Mesenchymal stem cell (in vitro differentiated cells and primary cell): ENCODE measurements at regions not wholly inside any gene's neighbourhood (a gene's known extent, or its start where the extent isn't known, plus 50 kb on each side); places are given as distances from the start of the nearest gene placed in this dataset.
A peak's percentile ranks its signal among the peaks of the same experiment; 100 is the strongest.

Experiments
- DNase-seq: peaks from one replicate; pipeline ENCODE4 v3.0.0-alpha.2; 2013
- H2AFZ ChIP-seq: one replicate; pipeline ENCODE4 v1.6.1; 2013; ENCODE audit warnings: low read depth, mild to moderate bottlenecking, control low read depth, inconsistent platforms, low read length, moderate library complexity
- H2AK5ac ChIP-seq: 2 replicates; pipeline ENCODE4 v1.6.1; 2013; ENCODE audit warnings: low read length, moderate library complexity, mild to moderate bottlenecking, inconsistent platforms; ENCODE audit not compliant: severe bottlenecking
- H2BK120ac ChIP-seq: one replicate; pipeline ENCODE4 v1.6.1; 2013; ENCODE audit warnings: low read depth, mild to moderate bottlenecking, inconsistent platforms, low read length, moderate library complexity
- H2BK12ac ChIP-seq, 2 experiments: one replicate each; pipeline ENCODE4 v1.6.1; 2013; ENCODE audit warnings: inconsistent platforms in 2 of 2, low read length in 2 of 2, mild to moderate bottlenecking in 2 of 2, moderate library complexity in 2 of 2, control low read depth in 1 of 2
- H2BK15ac ChIP-seq: one replicate; pipeline ENCODE4 v1.6.1; 2013; ENCODE audit warnings: mild to moderate bottlenecking, low read depth, inconsistent platforms; ENCODE audit not compliant: poor library complexity, severe bottlenecking
- H2BK5ac ChIP-seq: 2 replicates; pipeline ENCODE4 v1.6.1; 2013; ENCODE audit warnings: low read depth, mild to moderate bottlenecking, low read length, control low read depth, inconsistent platforms; ENCODE audit not compliant: poor library complexity, severe bottlenecking
- H3K14ac ChIP-seq, 2 experiments: one replicate each; pipeline ENCODE4 v1.6.1; 2013; ENCODE audit warnings: inconsistent platforms in 2 of 2, low read length in 2 of 2, control low read depth in 1 of 2, mild to moderate bottlenecking in 1 of 2, moderate library complexity in 1 of 2
- H3K18ac ChIP-seq, 2 experiments: one replicate each; pipeline ENCODE4 v1.6.1; 2013; ENCODE audit warnings: inconsistent platforms in 2 of 2, low read length in 2 of 2, control low read depth in 1 of 2, low read depth in 1 of 2, mild to moderate bottlenecking in 1 of 2
- H3K23ac ChIP-seq, 2 experiments: one replicate each; pipeline ENCODE4 v1.6.1; 2013; ENCODE audit warnings: inconsistent platforms in 2 of 2, low read length in 2 of 2, mild to moderate bottlenecking in 2 of 2, moderate library complexity in 2 of 2, control low read depth in 1 of 2
- H3K27ac ChIP-seq: 2 replicates; pipeline ENCODE4 v1.5.1; 2013; ENCODE audit warnings: mild to moderate bottlenecking, moderate library complexity, low read length, control low read depth, inconsistent platforms; ENCODE audit not compliant: poor library complexity, severe bottlenecking
- H3K27me3 ChIP-seq, 2 experiments: 2 replicates each; pipeline versions ENCODE4 v1.6.1 to v1.7.0; 2013; ENCODE audit warnings: low read length in 2 of 2, mild to moderate bottlenecking in 2 of 2, moderate library complexity in 2 of 2, control low read depth in 1 of 2, inconsistent platforms in 1 of 2; ENCODE audit not compliant: control insufficient read depth in 1 of 2, insufficient read depth in 1 of 2
- H3K36me3 ChIP-seq, 2 experiments: 2 replicates each; pipeline versions ENCODE4 v1.6.1 to v1.7.0; 2013; ENCODE audit warnings: low read length in 2 of 2, control low read depth in 1 of 2, inconsistent platforms in 1 of 2, low read depth in 1 of 2, mild to moderate bottlenecking in 1 of 2; ENCODE audit not compliant: insufficient read depth in 2 of 2, control insufficient read depth in 1 of 2
- H3K4ac ChIP-seq, 2 experiments: one replicate each; pipeline ENCODE4 v1.6.1; 2013; ENCODE audit warnings: inconsistent platforms in 2 of 2, low read length in 2 of 2, mild to moderate bottlenecking in 2 of 2, moderate library complexity in 2 of 2, control low read depth in 1 of 2, low read depth in 1 of 2
- H3K4me1 ChIP-seq: 2 replicates; pipeline ENCODE4 v1.6.1; 2013; ENCODE audit warnings: low read depth, low read length, control low read depth; ENCODE audit not compliant: control insufficient read depth, insufficient read depth
- H3K4me2 ChIP-seq: 2 replicates; pipeline ENCODE4 v1.6.1; 2013; ENCODE audit warnings: low read length, mild to moderate bottlenecking, inconsistent platforms; ENCODE audit not compliant: poor library complexity, severe bottlenecking
- H3K4me3 ChIP-seq, 2 experiments: 2 replicates each; pipeline versions ENCODE4 v1.5.1 to v1.7.0; 2013; ENCODE audit warnings: low read length in 2 of 2, mild to moderate bottlenecking in 2 of 2, control low read depth in 1 of 2, low read depth in 1 of 2; ENCODE audit not compliant: insufficient read depth in 1 of 2
- H3K79me1 ChIP-seq: replicated peaks from 2 replicates; pipeline ENCODE4 v1.6.1; 2013; ENCODE audit warnings: mild to moderate bottlenecking, control low read depth, low read length, inconsistent platforms; ENCODE audit not compliant: poor library complexity, severe bottlenecking
- H3K9ac ChIP-seq: 2 replicates; pipeline ENCODE4 v1.7.0; 2013; ENCODE audit warnings: mild to moderate bottlenecking, low read length, moderate library complexity
- H3K9me3 ChIP-seq: 2 replicates; pipeline ENCODE4 v1.7.0; 2013; ENCODE audit warnings: mild to moderate bottlenecking, low read length; ENCODE audit not compliant: control insufficient read depth
- H4K8ac ChIP-seq: one replicate; pipeline ENCODE4 v1.6.1; 2013; ENCODE audit warnings: inconsistent platforms, mild to moderate bottlenecking, low read length, moderate library complexity
- H4K91ac ChIP-seq: one replicate; pipeline ENCODE4 v1.6.1; 2013; ENCODE audit warnings: mild to moderate bottlenecking, low read length, inconsistent platforms
- WGBS: methylation state at CpG from one replicate; pipeline ENCODE4 v1.1.7; 2013; ENCODE audit warnings: mixed read lengths; 5-methylcytosine and 5-hydroxymethylcytosine counted together

DNA sequence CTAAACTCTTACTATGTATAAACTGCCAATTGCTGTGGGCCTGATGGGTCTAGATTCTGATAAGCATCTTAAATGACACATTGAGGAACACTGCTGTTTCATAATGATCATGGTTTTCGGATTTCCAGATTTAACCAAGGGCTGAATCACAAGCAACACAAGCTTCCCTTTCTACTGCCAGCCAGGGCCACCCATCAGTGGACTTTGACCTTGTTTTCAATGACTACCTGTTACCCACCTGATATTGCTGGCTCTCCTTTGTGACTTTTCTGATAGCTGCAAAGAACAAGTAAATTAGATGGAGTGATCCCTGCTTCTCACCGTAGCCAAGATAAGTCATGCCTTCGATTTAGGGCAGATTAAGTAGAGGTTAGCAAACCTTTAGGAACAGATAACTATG is 259.0 kb downstream of the PAX3 start:
- H2BK15ac ChIP-seq = no peak overlapping the region
- no peak overlapping the region for H3K9ac ChIP-seq
- H3K4ac ChIP-seq = no peak overlapping the region
- no peaks in the 10 kb centered on the region for H3K4me1 ChIP-seq
- 95% methylated on average over 3 of the region's 3 CpGs for WGBS
- H3K9me3 ChIP-seq = no peaks in the 10 kb centered on the region
- no peak overlapping the region for H2AK5ac ChIP-seq
- no peak overlapping the region for H2AFZ ChIP-seq
- no peak overlapping the region for H3K18ac ChIP-seq
- peaks cover 0 to 48% of the 10 kb centered on the region in 2 experiments for H3K27me3 ChIP-seq
- no peak overlapping the region for H3K14ac ChIP-seq
- H3K79me1 ChIP-seq = no peaks in the 10 kb centered on the region
- H4K91ac ChIP-seq = no peak overlapping the region
- H2BK120ac ChIP-seq = no peak overlapping the region
- no peak overlapping the region for H2BK12ac ChIP-seq
- no peak overlapping the region for H3K23ac ChIP-seq
- no peak for DNase-seq
- no peak overlapping the region for H2BK5ac ChIP-seq
- H4K8ac ChIP-seq = no peak overlapping the region
- no peak overlapping the region for H3K4me2 ChIP-seq
- H3K36me3 ChIP-seq = no peaks in the 10 kb centered on the region
- no peak overlapping the region for H3K4me3 ChIP-seq
- no peak overlapping the region for H3K27ac ChIP-seq

DNA sequence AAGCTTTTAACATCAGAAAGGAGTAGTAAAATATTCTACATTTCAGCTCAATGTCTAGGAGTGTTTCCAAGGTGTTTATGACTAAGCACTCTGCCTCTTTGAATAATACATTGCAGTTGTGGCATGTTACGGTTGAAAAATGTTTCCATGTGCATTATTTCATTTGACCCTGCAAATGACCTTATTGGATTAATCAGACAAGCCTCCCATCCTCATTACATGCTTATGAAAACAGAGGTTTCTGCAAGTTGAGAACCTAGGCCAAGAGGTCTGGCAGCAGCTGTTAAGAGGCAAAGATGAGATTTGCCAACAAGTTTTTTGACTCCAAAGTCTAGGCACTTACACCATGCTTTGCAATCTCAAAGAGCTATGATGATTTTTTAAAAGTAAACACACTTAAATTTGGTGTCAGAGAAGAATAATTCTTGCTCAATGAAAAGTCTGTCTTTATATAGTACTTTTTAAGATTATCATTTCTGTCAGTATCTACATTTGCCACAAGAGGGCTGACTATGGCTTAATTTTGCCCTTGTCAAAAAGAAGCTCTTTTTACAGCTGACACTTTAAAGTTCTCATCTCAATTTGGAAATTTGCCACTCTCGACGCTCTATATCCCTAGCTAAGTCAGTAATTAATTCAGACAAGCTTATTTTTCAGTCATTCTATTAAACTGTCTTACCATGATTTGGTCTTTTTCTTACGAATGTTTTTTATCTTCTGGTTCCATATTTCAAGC is 260.6 kb downstream of the PAX3 start:
- Histone ChIP-seq H4K8ac (no peak overlapping the region), H3K4me1 (no peaks in the 10 kb centered on the region), H2BK12ac (no peak overlapping the region), H3K27me3 (peaks cover 0 to 38% of the 10 kb centered on the region in 2 experiments), H2BK15ac (no peak overlapping the region), H3K4ac (no peak overlapping the region), H3K9me3 (no peaks in the 10 kb centered on the region), H3K18ac (no peak overlapping the region), H2AFZ (no peak overlapping the region), H4K91ac (no peak overlapping the region), H3K27ac (no peak overlapping the region), H2BK120ac (no peak overlapping the region), H3K4me3 (no peak overlapping the region), H3K36me3 (no peaks in the 10 kb centered on the region), H3K79me1 (no peaks in the 10 kb centered on the region), H2BK5ac (no peak overlapping the region), H3K9ac (no peak overlapping the region), H2AK5ac (no peak overlapping the region), H3K4me2 (no peak overlapping the region), H3K14ac (no peak overlapping the region), H3K23ac (no peak overlapping the region)
- 40% methylated on average over 2 of the region's 4 CpGs for WGBS
- DNase-seq = peak; percentile 24

DNA sequence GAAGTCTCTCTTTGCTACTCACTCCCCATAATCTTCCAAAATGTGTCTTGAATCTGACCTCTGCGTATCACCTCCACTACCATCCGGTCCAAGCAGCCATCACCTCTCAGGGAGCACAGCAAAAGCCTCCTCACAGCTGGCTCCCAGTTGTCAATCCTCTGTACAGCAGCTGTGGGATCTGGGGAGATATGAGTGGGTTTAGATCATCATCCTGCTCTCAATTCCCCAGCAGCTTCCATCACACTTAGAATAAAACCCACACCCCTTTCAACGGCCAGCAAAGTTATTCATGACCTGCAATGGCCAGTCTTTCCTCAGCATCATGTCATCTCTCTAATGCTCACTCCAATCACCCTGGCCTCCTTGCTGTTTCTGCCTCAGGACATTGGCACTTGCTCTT is 261.6 kb downstream of the PAX3 start:
- no peak overlapping the region for H2AK5ac ChIP-seq
- no peak overlapping the region for H4K91ac ChIP-seq
- no peak overlapping the region for H3K9ac ChIP-seq
- DNase-seq = no peak
- H3K79me1 ChIP-seq = no peaks in the 10 kb centered on the region
- peaks cover 0 to 33% of the 10 kb centered on the region in 2 experiments for H3K27me3 ChIP-seq
- no peak overlapping the region for H3K4ac ChIP-seq
- H3K36me3 ChIP-seq = no peaks in the 10 kb centered on the region
- no peaks in the 10 kb centered on the region for H3K4me1 ChIP-seq
- H3K27ac ChIP-seq = no peak overlapping the region
- no peaks in the 10 kb centered on the region for H3K9me3 ChIP-seq
- H4K8ac ChIP-seq = no peak overlapping the region
- no peak overlapping the region for H3K4me3 ChIP-seq
- H2AFZ ChIP-seq = no peak overlapping the region
- H2BK5ac ChIP-seq = no peak overlapping the region
- H3K4me2 ChIP-seq = no peak overlapping the region
- H3K23ac ChIP-seq = no peak overlapping the region
- 89% methylated on average over 1 of the region's 3 CpGs for WGBS
- H2BK120ac ChIP-seq = no peak overlapping the region
- no peak overlapping the region for H2BK12ac ChIP-seq
- no peak overlapping the region for H2BK15ac ChIP-seq
- no peak overlapping the region for H3K18ac ChIP-seq
- H3K14ac ChIP-seq = no peak overlapping the region

DNA sequence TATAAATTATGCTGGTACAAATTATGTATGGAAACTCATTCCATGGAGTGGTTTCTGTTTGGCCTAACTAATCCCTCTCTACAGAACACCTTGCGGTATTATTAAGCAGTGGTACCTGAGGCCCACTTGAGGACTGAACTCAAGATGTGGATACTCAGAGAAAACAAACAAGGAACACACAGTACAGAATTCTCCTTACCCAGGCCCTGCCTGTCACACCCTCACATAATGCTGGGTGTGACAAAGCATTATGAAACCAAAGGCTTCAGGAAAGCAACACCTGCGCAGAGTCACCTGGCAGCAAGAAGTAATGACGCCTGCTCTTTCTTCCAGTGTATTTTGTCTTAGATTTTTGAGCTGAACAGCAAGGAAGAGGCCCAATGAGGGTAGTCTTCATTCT is 264.7 kb downstream of the PAX3 start:
- H3K36me3 ChIP-seq = no peaks in the 10 kb centered on the region
- H2BK5ac ChIP-seq = no peak overlapping the region
- WGBS = 95% methylated on average over 1 of the region's 3 CpGs
- no peak overlapping the region for H3K4me2 ChIP-seq
- no peak overlapping the region for H2AK5ac ChIP-seq
- H3K18ac ChIP-seq = no peak overlapping the region
- H3K4me3 ChIP-seq = no peak overlapping the region
- no peaks in the 10 kb centered on the region for H3K9me3 ChIP-seq
- no peak overlapping the region for H2AFZ ChIP-seq
- no peak overlapping the region for H3K4ac ChIP-seq
- H3K4me1 ChIP-seq = no peaks in the 10 kb centered on the region
- H4K91ac ChIP-seq = no peak overlapping the region
- no peak overlapping the region for H3K27ac ChIP-seq
- DNase-seq = no peak
- no peak overlapping the region for H2BK12ac ChIP-seq
- no peak overlapping the region for H3K14ac ChIP-seq
- no peak overlapping the region for H4K8ac ChIP-seq
- peaks cover 0 to 24% of the 10 kb centered on the region in 2 experiments for H3K27me3 ChIP-seq
- H3K9ac ChIP-seq = no peak overlapping the region
- H2BK15ac ChIP-seq = no peak overlapping the region
- no peak overlapping the region for H2BK120ac ChIP-seq
- H3K79me1 ChIP-seq = no peaks in the 10 kb centered on the region
- no peak overlapping the region for H3K23ac ChIP-seq
